ENCODE measurements at regions not wholly inside any gene's neighbourhood (a gene's known extent, or its start where the extent isn't known, plus 50 kb on each side); places are given as distances from the start of the nearest gene placed in this dataset.

DNA sequence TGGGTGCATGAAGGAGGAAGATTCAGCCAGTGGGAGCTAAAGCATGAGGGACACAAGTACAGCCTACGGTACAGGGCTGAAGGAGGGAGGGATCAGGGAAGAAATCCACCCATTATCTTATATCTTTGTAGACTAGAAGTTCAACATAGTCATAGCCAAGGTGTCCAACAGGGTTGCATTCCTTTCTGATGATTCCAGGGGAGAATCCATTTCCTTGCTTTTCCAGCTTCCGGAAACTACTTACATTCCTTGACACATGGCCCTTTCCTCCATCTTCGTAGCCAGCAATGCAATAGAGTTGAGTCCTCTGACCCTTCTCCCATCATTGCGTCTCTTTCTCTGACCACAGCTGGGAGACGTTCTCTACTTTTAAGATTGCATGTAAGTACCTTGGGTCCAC, 471.0 kb upstream of the SEMA6D start:
- no TSS peak for BruUV-seq (replicated peaks)
- ChIA-PET POLR2A (no interaction called here), CTCF (no interaction called here)
- no peak overlapping the region for H3K4me3 ChIP-seq (ENCODE audit: low read depth in 2 of 2, low read length in 2 of 2)
- H3K9me3 ChIP-seq (ENCODE audit: control insufficient read depth, insufficient read depth, low read depth, low read length) = no peaks in the 10 kb centered on the region
- no peaks in the 10 kb centered on the region for H3K36me3 ChIP-seq (ENCODE audit: control insufficient read depth, insufficient read depth, low read length)
- no peak for TF ChIP-seq CTCF (IDR thresholded peaks at IDR 0.05)
- no peak for TF ChIP-seq SIN3A (IDR thresholded peaks at IDR 0.05; ENCODE audit: borderline replicate concordance, insufficient read depth, low read depth, low read length)
- no peak for TF ChIP-seq POLR2AphosphoS5 (IDR thresholded peaks at IDR 0.05; ENCODE audit: low read depth, low read length)
- no peaks in the 10 kb centered on the region for H3K27me3 ChIP-seq (ENCODE audit: control insufficient read depth, insufficient read depth, low read length)
- intact Hi-C loops (cut with micrococcal nuclease; ENCODE audit: unreplicated experiment) (no loop called here), in situ Hi-C loops (cut with HindIII; ENCODE audit: low pct_unique_long_range_greater_than_20kb, low sequenced_read_pairs) (no loop called here)
- no peak overlapping the region for H3K27ac ChIP-seq (ENCODE audit: low read length)
- ATAC-seq = no peak
- DNase-seq (ENCODE audit: low read depth, low spot score) = no peak
- H3K4me1 ChIP-seq (ENCODE audit: control insufficient read depth, insufficient read depth, low read length) = no peaks in the 10 kb centered on the region

- H3K27me3 ChIP-seq (ENCODE audit: control insufficient read depth, insufficient read depth, low read length) = no peaks in the 10 kb centered on the region
- H3K4me3 ChIP-seq (ENCODE audit: low read depth in 2 of 2, low read length in 2 of 2) = no peak overlapping the region
- BruUV-seq (replicated peaks) = no TSS peak
- POLR2A ChIA-PET = no interaction called here
- DNase-seq (ENCODE audit: low read depth, low spot score) (no peak), ATAC-seq (no peak)
- TF ChIP-seq REST (IDR thresholded peaks at IDR 0.05; ENCODE audit: insufficient read depth in 1 of 2, low read depth in 2 of 2, low read length in 1 of 2) = no peak
- no peak for TF ChIP-seq CTCF (IDR thresholded peaks at IDR 0.05)
- TF ChIP-seq POLR2AphosphoS5 (IDR thresholded peaks at IDR 0.05; ENCODE audit: low read depth, low read length) = no peak
- no peak for TF ChIP-seq TCF7L2 (IDR thresholded peaks at IDR 0.05; ENCODE audit: low read depth, low read length)
- TF ChIP-seq SIN3A (IDR thresholded peaks at IDR 0.05; ENCODE audit: borderline replicate concordance, insufficient read depth, low read depth, low read length) = no peak
- no peaks in the 10 kb centered on the region for H3K4me1 ChIP-seq (ENCODE audit: control insufficient read depth, insufficient read depth, low read length)
- 0 out of 2 replicates have a peak, but pooled peaks cover 3% of the 10 kb centered on the region for H3K9me3 ChIP-seq (ENCODE audit: control insufficient read depth, insufficient read depth, low read depth, low read length)
- intact Hi-C loops (cut with micrococcal nuclease; ENCODE audit: unreplicated experiment) = no loop called here
- no peaks in the 10 kb centered on the region for H3K36me3 ChIP-seq (ENCODE audit: control insufficient read depth, insufficient read depth, low read length)
- CTCF ChIA-PET = no interaction called here
- in situ Hi-C loops (cut with HindIII; ENCODE audit: low pct_unique_long_range_greater_than_20kb, low sequenced_read_pairs) = no loop called here
- H3K27ac ChIP-seq (ENCODE audit: low read length) = no peak overlapping the region
These were observed 458.8 kb upstream of the SEMA6D start for GRCh38 chr15:47258521-47258920.
